Fibroblast of villous mesenchyme (primary cell): ENCODE measurements at regions not wholly inside any gene's neighbourhood (a gene's known extent, or its start where the extent isn't known, plus 50 kb on each side); places are given as distances from the start of the nearest gene placed in this dataset.

Experiments used
- DNase-seq: peaks from one replicate; pipeline ENCODE4 v3.0.0-alpha.2; 2010; ENCODE audit warnings: low read depth
- H3K4me3 ChIP-seq: 2 replicates; pipeline ENCODE4 v1.5.1; 2011; ENCODE audit warnings: low read depth, mild to moderate bottlenecking, low read length
- CTCF ChIP-seq: IDR thresholded peaks from 2 replicates; pipeline ENCODE4 v1.5.1; 2012; ENCODE audit warnings: low read depth, mild to moderate bottlenecking, low read length; ENCODE audit not compliant: insufficient read depth

DNA sequence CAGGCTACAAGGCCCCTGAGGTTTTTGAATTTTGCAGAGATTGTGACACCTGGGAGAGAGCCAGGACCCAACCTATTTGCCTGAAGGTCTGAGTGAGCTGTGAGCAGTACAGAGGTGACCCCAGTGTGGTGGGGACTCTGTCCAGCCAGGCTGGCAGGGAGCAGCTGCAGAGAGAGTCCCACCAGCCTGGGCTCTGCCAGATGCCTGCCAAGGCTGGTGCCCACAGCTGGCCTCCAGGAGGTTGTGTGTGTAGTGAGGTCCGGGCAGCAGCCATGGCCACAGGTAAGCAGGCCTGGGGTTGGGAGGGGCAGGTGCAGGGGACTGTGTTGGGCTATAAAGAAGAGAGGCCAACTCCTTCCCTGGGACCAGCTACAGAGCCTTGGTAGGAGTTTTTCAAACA, 144.8 kb downstream of the CRYBB2 start:
- DNase-seq, result no peak
- TF ChIP-seq CTCF, result no peak
- H3K4me3 ChIP-seq, result no peak overlapping the region

GRCh38 chr22:25364736-25365241, 145.3 kb downstream of the CRYBB2 start:
- no peak for TF ChIP-seq CTCF
- H3K4me3 ChIP-seq, result no peak overlapping the region
- DNase-seq, result peak; percentile 21

- no peak overlapping the region for H3K4me3 ChIP-seq
- no peak for DNase-seq
- TF ChIP-seq CTCF, result no peak
Observed at GRCh38 chr22:25365491-25366261, 146.2 kb downstream of the CRYBB2 start.

- no peak for TF ChIP-seq CTCF
- H3K4me3 ChIP-seq, result no peak overlapping the region
- DNase-seq, result no peak
Observed at GRCh38 chr22:25366408-25366807, 147.0 kb downstream of the CRYBB2 start.

DNA sequence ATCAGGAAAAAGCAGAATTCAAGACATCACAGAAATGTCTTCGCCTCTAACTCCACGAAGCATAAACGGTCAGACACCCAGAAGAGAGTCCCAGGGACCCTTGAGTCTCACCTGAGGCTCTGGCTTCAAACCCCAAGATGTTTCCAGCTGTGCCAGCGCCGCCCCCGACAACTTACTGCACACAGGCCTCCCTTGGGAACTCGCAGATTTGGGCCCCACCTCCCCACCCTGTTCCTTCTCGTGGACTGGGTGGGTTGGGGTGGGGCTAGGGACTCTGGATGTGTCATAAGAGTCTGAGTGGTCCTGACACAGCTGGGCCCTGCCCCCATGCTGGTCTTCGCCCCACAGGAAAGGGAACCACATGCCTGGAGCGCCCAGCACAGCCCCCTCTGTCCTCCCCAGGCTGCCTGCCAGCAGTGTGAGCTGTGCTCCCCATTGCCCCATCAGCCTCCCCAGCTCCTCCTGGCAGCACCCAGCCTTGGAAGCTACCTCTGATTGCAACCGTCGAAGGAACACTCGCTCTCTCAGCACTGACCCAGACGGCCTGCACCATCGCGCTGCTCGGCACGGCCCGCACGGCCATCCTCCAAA, 147.5 kb downstream of the CRYBB2 start:
- no peak for TF ChIP-seq CTCF

DNA sequence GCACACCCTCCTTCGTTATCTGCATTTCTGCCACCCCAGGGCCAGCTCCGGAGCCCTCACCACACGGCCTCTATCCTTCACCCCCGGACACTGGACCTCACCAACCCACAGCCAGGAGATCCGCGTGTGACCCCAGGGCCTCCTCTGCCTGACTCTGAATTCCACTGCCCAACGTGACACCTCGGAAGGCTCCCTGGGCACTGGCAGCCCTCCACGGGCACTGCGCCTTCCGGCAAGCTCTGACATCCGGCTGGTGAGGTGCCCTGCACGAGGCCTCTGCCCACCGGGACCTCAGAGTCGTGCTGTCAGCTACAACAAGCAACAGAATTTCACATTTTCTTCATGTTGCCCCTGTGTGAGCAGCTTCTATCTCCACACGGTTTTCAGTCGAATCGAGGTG, 148.3 kb downstream of the CRYBB2 start:
- no peak for TF ChIP-seq CTCF
- no peak overlapping the region for H3K4me3 ChIP-seq
- DNase-seq, result no peak

More for the DNA sequence above, 147.5 kb downstream of the CRYBB2 start:
- DNase-seq, result no peak
- H3K4me3 ChIP-seq, result no peak overlapping the region
